Spleen (tissue), 7 donors: ENCODE measurements at regions not wholly inside any gene's neighbourhood (a gene's known extent, or its start where the extent isn't known, plus 50 kb on each side); places are given as distances from the start of the nearest gene placed in this dataset.

Experiments
- POLR2A ChIP-seq, 3 donors: fragments of 450-650 bp; IDR thresholded peaks; one replicate each; pipeline ENCODE4 v1.5.1; 2017; ENCODE audit warnings: antibody characterized with exemption in 3 of 3, mild to moderate bottlenecking in 1 of 3
- POLR2AphosphoS5 ChIP-seq, 3 donors: sonication (generic); formaldehyde crosslinking; IDR thresholded peaks; one replicate each; pipeline ENCODE4 v1.5.1; 2017; ENCODE audit warnings: antibody characterized with exemption in 3 of 3
- TF ChIP-seq, protein P1 (sequence below), 11 experiments: fragments of 200-600 bp in 7 of 11; fragments of 450-650 bp in 4 of 11; sonication (generic) in 4 of 11; IDR thresholded peaks in 8 of 11; conservative IDR thresholded peaks in 3 of 11; 1 replicate in 7 of 11; 2 replicates in 4 of 11; pipeline versions ENCODE4 v1.4.0 to v1.8.0; 2016 to 2021; ENCODE audit warnings: antibody characterized with exemption in 11 of 11, inconsistent platforms in 4 of 11, mild to moderate bottlenecking in 1 of 11
- donor health status: DM: no; HTN: no; CAD: no; lungs with moderate emphysema.
- donor health status: DM: no; HTN: no; CAD: no.
- donor health status: DM: no; HTN: no; CAD: no.

DNA sequence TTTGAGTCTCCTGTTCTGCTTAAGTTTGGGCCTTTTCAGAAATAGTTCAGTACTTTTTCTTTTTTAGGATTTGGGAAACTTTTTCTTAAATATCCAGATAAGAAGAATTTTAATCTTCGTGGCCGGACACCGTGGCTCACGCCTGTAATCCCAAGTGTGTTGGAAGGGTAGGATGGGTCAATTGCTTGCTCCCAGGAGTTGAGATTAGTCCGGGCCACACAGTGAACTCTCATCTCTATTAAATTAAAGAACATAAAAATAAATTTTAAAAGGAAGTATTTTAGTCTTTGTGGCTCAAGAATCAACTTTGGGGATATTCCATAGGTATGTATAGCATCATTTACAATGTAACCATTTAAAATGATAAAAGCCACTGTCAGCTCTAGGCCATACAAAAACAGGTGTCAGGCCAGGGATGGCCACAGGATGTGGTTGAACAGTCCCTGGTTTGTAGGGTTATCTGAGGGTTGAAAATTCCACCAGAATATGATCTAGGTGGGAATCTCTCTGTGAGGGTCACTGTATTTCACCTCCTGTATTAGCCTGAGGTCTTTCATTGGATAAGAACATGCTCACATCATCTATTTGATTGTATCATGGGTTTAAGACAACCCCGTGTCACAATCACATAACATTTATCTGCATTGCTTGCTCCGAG lies 115.6 kb downstream of the GGTLC2 start:
- TF ChIP-seq, protein P1, sequence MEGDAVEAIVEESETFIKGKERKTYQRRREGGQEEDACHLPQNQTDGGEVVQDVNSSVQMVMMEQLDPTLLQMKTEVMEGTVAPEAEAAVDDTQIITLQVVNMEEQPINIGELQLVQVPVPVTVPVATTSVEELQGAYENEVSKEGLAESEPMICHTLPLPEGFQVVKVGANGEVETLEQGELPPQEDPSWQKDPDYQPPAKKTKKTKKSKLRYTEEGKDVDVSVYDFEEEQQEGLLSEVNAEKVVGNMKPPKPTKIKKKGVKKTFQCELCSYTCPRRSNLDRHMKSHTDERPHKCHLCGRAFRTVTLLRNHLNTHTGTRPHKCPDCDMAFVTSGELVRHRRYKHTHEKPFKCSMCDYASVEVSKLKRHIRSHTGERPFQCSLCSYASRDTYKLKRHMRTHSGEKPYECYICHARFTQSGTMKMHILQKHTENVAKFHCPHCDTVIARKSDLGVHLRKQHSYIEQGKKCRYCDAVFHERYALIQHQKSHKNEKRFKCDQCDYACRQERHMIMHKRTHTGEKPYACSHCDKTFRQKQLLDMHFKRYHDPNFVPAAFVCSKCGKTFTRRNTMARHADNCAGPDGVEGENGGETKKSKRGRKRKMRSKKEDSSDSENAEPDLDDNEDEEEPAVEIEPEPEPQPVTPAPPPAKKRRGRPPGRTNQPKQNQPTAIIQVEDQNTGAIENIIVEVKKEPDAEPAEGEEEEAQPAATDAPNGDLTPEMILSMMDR (IDR thresholded peaks at IDR 0.05 in 8 of 11, conservative IDR thresholded peaks at IDR 0.05 in 3 of 11), result no peak
- no peak for TF ChIP-seq POLR2A (IDR thresholded peaks at IDR 0.05)
- TF ChIP-seq POLR2AphosphoS5 (IDR thresholded peaks at IDR 0.05), result no peak
